ENCODE measurements at regions not wholly inside any gene's neighbourhood (a gene's known extent, or its start where the extent isn't known, plus 50 kb on each side); places are given as distances from the start of the nearest gene placed in this dataset.

- TF ChIP-seq CTCF (IDR thresholded peaks at IDR 0.05; ENCODE audit: insufficient read depth, low read length), result no peak
- H3K4me3 ChIP-seq (ENCODE audit: low read depth, low read length), result no peak overlapping the region
- DNase-seq (ENCODE audit: low read depth), result no peak
These were observed 136.5 kb upstream of the ITGA4 start for GRCh38 chr2:181320638-181321037.

DNA sequence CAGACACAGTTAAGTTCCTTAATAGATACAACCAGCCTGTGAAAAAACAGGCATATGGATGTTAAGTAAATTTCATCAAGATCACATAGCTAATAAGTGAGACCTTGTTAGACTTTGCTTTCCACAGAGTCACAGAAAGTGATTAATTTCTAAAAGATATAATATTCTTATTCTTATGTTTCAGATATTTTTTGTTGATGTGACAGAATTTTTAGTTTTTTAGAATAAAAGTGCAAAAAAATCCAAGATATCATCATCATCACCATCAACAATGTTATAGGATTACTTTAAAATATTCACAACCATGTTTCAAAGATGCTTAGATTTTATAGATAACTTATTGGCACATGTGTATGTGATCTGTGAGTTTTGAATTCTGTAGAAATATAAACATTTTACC lies 132.3 kb upstream of the ITGA4 start:
- no peak for TF ChIP-seq CTCF (IDR thresholded peaks at IDR 0.05; ENCODE audit: insufficient read depth, low read length)
- DNase-seq (ENCODE audit: low read depth), result no peak
- no peak overlapping the region for H3K4me3 ChIP-seq (ENCODE audit: low read depth, low read length)

DNA sequence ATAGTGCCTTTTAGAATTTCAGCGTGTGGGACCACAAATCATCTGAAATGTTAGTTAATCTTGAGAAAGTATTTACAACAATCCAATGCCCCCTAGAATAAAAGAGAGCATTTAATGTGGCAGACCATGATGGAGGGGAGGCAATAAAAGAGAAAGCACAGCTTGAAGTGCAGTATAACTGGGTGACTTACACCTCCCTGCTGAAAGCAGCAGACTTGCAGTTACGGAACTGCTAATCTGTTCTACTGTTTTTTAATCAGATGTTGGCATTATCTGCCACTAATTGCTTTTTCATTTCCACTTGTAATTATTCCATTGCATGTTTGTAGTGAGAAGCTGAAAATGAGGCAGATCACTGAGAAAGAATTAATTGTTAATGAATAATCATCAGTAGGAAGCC lies 130.5 kb upstream of the ITGA4 start:
- no peak overlapping the region for H3K4me3 ChIP-seq (ENCODE audit: low read depth, low read length)
- no peak for TF ChIP-seq CTCF (IDR thresholded peaks at IDR 0.05; ENCODE audit: insufficient read depth, low read length)
- no peak for DNase-seq (ENCODE audit: low read depth)

GRCh38 chr2:181330286-181330685 lies 126.9 kb upstream of the ITGA4 start:
- DNase-seq (ENCODE audit: low read depth), result no peak
- H3K4me3 ChIP-seq (ENCODE audit: low read depth, low read length), result no peak overlapping the region
- no peak for TF ChIP-seq CTCF (IDR thresholded peaks at IDR 0.05; ENCODE audit: insufficient read depth, low read length)

DNA sequence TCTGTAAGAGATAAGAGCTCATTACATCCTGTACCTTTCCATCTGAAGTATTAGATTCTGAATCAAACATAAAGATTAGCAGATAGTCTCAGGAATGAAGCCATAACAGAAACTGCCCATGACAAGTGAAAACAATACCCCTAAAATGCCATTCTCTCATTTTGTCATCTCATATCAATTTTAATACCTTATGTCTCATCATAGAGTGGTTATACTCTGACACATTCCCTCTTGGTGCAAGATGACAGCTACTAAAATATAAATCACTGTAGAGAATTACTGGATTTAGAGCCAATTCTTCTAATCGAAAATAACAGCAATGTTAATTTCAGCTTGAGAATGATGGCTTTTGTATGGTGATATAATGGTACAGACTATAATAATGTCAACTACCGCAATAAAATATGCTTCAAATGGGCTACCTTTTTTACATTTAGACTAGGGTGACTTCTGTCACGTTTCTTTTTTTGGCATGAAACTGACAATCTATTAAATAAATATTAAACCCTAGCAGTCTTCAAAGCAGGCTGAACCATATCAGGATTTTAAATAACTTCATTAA lies 125.1 kb upstream of the ITGA4 start:
- H3K4me3 ChIP-seq (ENCODE audit: low read depth, low read length), result no peak overlapping the region
- TF ChIP-seq CTCF (IDR thresholded peaks at IDR 0.05; ENCODE audit: insufficient read depth, low read length), result no peak
- no peak for DNase-seq (ENCODE audit: low read depth)

DNA sequence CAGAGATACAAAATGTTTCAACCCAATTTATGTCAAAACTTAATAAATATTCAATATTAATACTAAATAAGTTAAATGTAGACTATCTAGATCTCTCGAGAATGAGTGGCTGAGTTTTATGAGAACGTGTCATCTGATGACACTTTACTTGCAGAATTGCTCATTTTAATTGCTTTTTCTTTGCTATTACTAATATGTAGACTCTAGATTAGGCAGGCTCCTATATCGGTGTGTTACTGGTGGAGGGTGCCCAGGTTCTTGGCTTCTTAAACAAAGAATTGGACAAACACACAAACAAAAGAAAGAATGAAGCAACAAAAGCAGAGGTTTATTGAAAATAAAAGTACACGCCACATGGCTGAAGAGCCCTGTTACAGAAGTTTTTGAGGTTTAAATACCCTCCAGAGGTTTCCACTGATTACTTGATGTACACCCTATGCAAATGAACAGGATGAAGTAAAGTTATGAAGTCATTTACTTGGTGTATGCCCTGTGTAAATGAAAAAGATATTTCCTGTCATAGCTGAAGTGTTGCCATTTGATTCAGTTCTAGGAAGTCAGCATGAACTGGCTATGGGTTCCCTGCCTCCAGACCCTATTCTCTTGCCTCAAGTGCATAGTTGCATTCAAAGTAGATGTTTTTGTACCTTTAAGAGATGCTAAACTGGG lies 122.9 kb upstream of the ITGA4 start:
- no peak for TF ChIP-seq CTCF (IDR thresholded peaks at IDR 0.05; ENCODE audit: insufficient read depth, low read length)
- DNase-seq (ENCODE audit: low read depth), result no peak

GRCh38 chr2:181340891-181341290 lies 116.3 kb upstream of the ITGA4 start:
- DNase-seq (ENCODE audit: low read depth), result no peak
- H3K4me3 ChIP-seq (ENCODE audit: low read depth, low read length), result no peak overlapping the region
- no peak for TF ChIP-seq CTCF (IDR thresholded peaks at IDR 0.05; ENCODE audit: insufficient read depth, low read length)

More for the DNA sequence above, 122.9 kb upstream of the ITGA4 start:
- no peak overlapping the region for H3K4me3 ChIP-seq (ENCODE audit: low read depth, low read length)
